ENCODE measurements at regions not wholly inside any gene's neighbourhood (a gene's known extent, or its start where the extent isn't known, plus 50 kb on each side); places are given as distances from the start of the nearest gene placed in this dataset.

GRCh38 chr17:77513045-77513444, 372.3 kb downstream of the SEC14L1 start (continued):
- TF ChIP-seq ARID4B (CRISPR knock-in tag; IDR thresholded peaks at IDR 0.05) (no peak), PML (IDR thresholded peaks at IDR 0.05; ENCODE audit: low read length) (no peak), PPARD (CRISPR knock-in tag; IDR thresholded peaks at IDR 0.05) (no peak), RHOXF2B (CRISPR knock-in tag; conservative IDR thresholded peaks at IDR 0.05) (no peak), GATAD2B (IDR thresholded peaks at IDR 0.05; ENCODE audit: borderline replicate concordance) (no peak), TAF7 (tag; IDR thresholded peaks at IDR 0.05) (no peak), BACH1 (tag; IDR thresholded peaks at IDR 0.05) (no peak)

GRCh38 chr17:77515227-77515626, 374.5 kb downstream of the SEC14L1 start:
- no peak overlapping the region for H2AFZ ChIP-seq (ENCODE audit: low read depth, low read length)
- ChIA-PET CTCF (ENCODE audit: low intra/inter-chr PET ratio) (no interaction called here), POLR2A (interaction anchor here (0.6 kb wide), 1 partner anchor 29 kb away, joined by 3 read pairs; no protein-coding TSS in a partner anchor)
- in situ Hi-C loops (cut with MboI) (no loop called here), intact Hi-C loops (cut with micrococcal nuclease) (no loop called here)
- H3K36me3 ChIP-seq (ENCODE audit: control insufficient read depth, insufficient read depth, low read length), result no peaks in the 10 kb centered on the region
- no peak overlapping the region for H3K27ac ChIP-seq (ENCODE audit: extremely low read depth, low read depth, low read length)
- TF ChIP-seq ZBTB2 (IDR thresholded peaks at IDR 0.05) (no peak), MEF2D (tag; conservative IDR thresholded peaks at IDR 0.05; ENCODE audit: low read depth) (no peak), ZNF316 (IDR thresholded peaks at IDR 0.05) (peak; percentile 65), NEUROD1 (IDR thresholded peaks at IDR 0.05; ENCODE audit: borderline replicate concordance, low read depth, low read length, partially characterized antibody) (no peak), HINFP (tag; conservative IDR thresholded peaks at IDR 0.05; ENCODE audit: low read depth) (no peak), NCOA6 (IDR thresholded peaks at IDR 0.05) (no peak), C11orf30 (IDR thresholded peaks at IDR 0.05; ENCODE audit: low read depth) (0 out of 2 replicates have a peak, but pooled peaks have one; percentile 8)
- no peaks in the 10 kb centered on the region for H3K79me2 ChIP-seq (ENCODE audit: control insufficient read depth, insufficient read depth, low read length)
- no peak overlapping the region for H3K9ac ChIP-seq (ENCODE audit: insufficient read depth in 1 of 2, low read depth in 2 of 2, low read length in 2 of 2)
- peaks cover 0 to 16% of the 10 kb centered on the region in 2 experiments; a peak in 2 of 5 replicates for H3K27me3 ChIP-seq (ENCODE audit: control insufficient read depth in 2 of 2, insufficient read depth in 2 of 2, low read length in 2 of 2)
- H3K4me3 ChIP-seq, result no peak overlapping the region
- H3K4me1 ChIP-seq (replicated peaks in 1 of 2; ENCODE audit: control insufficient read depth in 2 of 2, insufficient read depth in 2 of 2, low read length in 2 of 2), result no peaks in the 10 kb centered on the region; a peak in 1 of 5 replicates
- FAIRE-seq, result no peak
- H4K20me1 ChIP-seq (replicated peaks; ENCODE audit: control insufficient read depth, insufficient read depth, low read length), result no peaks in the 10 kb centered on the region
- no peak for ATAC-seq
- H3K9me3 ChIP-seq (replicated peaks; ENCODE audit: control insufficient read depth, insufficient read depth, low read depth, low read length), result no peaks in the 10 kb centered on the region
- no TSS peak for BruUV-seq (replicated peaks)
- no peaks in the 10 kb centered on the region for H3K9me1 ChIP-seq (ENCODE audit: control insufficient read depth, insufficient read depth, low read length)
- DNase-seq (ENCODE audit: extremely low read depth in 1 of 4, low spot score in 3 of 4), result no peak
- H3K4me2 ChIP-seq (ENCODE audit: insufficient read depth, low read length), result no peak overlapping the region
